ENCODE measurements at regions not wholly inside any gene's neighbourhood (a gene's known extent, or its start where the extent isn't known, plus 50 kb on each side); places are given as distances from the start of the nearest gene placed in this dataset.

GRCh38 chr9:129309906-129310305 lies 131.8 kb upstream of the IER5L start:
- H3K4me3 ChIP-seq (ENCODE audit: low read depth, low read length), result no peak overlapping the region
- H3K4me1 ChIP-seq (ENCODE audit: control insufficient read depth, insufficient read depth, low read length), result no peaks in the 10 kb centered on the region
- TF ChIP-seq ZXDB (tag by site-specific recombination; IDR thresholded peaks at IDR 0.05), result no peak
- peak; percentile 81 for TF ChIP-seq ZNF623 (tag by site-specific recombination; IDR thresholded peaks at IDR 0.05)
- no peak for TF ChIP-seq ZBTB44 (tag by site-specific recombination; IDR thresholded peaks at IDR 0.05)
- TF ChIP-seq SP7 (tag by site-specific recombination; IDR thresholded peaks at IDR 0.05), result no peak
- TF ChIP-seq GLIS2 (tag by site-specific recombination; IDR thresholded peaks at IDR 0.05), result no peak
- no peaks in the 10 kb centered on the region for H3K9me3 ChIP-seq (ENCODE audit: control insufficient read depth, insufficient read depth, low read depth, low read length)
- H3K36me3 ChIP-seq (ENCODE audit: control insufficient read depth in 2 of 2, insufficient read depth in 1 of 2, low read length in 2 of 2), result no peaks in the 10 kb centered on the region
- ChIA-PET CTCF (interaction anchor here (0.5 to 0.6 kb wide), 2 partner anchors 11 to 416 kb away, joined by 3 read pairs; no protein-coding TSS in a partner anchor), POLR2A (interaction anchor here (1.5 kb wide), 1 partner anchor 24 kb away, joined by 4 read pairs; no protein-coding TSS in a partner anchor)
- H3K27ac ChIP-seq (ENCODE audit: extremely low read depth, low read depth, low read length), result no peak overlapping the region

GRCh38 chr9:129309041-129309430 lies 131.0 kb upstream of the IER5L start:
- ChIA-PET POLR2A (interaction anchor here (0.6 to 1.5 kb wide), 2 partner anchors 25 to 473 kb away, joined by 3 to 4 read pairs; no protein-coding TSS in a partner anchor), CTCF (interaction anchor here (0.6 kb wide), 1 partner anchor 166 kb away, joined by 3 read pairs; no protein-coding TSS in a partner anchor)
- Histone ChIP-seq H3K9me3 (ENCODE audit: control insufficient read depth, insufficient read depth, low read depth, low read length) (no peaks in the 10 kb centered on the region), H3K36me3 (ENCODE audit: control insufficient read depth in 2 of 2, insufficient read depth in 1 of 2, low read length in 2 of 2) (no peaks in the 10 kb centered on the region), H3K4me1 (ENCODE audit: control insufficient read depth, insufficient read depth, low read length) (no peaks in the 10 kb centered on the region), H3K4me3 (ENCODE audit: low read depth, low read length) (no peak overlapping the region), H3K27ac (ENCODE audit: extremely low read depth, low read depth, low read length) (no peak overlapping the region)
- peak; percentile 71; the same call in 1 of the 2 replicates for TF ChIP-seq ZNF280D (tag by site-specific recombination; IDR thresholded peaks at IDR 0.05)
- no peak for TF ChIP-seq ZNF404 (tag by site-specific recombination; IDR thresholded peaks at IDR 0.05)
- no peak for TF ChIP-seq PRDM2 (tag by site-specific recombination; IDR thresholded peaks at IDR 0.05; ENCODE audit: borderline replicate concordance)

GRCh38 chr9:129307227-129307970 lies 129.3 kb upstream of the IER5L start:
- POLR2A ChIA-PET, result interaction anchor here (0.6 kb wide), 1 partner anchor 151 kb away, joined by 3 read pairs; no protein-coding TSS in a partner anchor

More at GRCh38 chr9:129307227-129307970, 129.3 kb upstream of the IER5L start:
- TF ChIP-seq ZNF404 (tag by site-specific recombination; IDR thresholded peaks at IDR 0.05), result no peak
- no peak for TF ChIP-seq PRDM1 (tag by site-specific recombination; IDR thresholded peaks at IDR 0.05)
- no peak for TF ChIP-seq SP2 (tag by site-specific recombination; IDR thresholded peaks at IDR 0.05)
- no peak for TF ChIP-seq ZNF366 (tag by site-specific recombination; conservative IDR thresholded peaks at IDR 0.05)
- TF ChIP-seq ZNF341 (tag by site-specific recombination; IDR thresholded peaks at IDR 0.05; ENCODE audit: low read depth), result no peak
- TF ChIP-seq ZNF24 (tag by site-specific recombination; IDR thresholded peaks at IDR 0.05), result no peak
- Histone ChIP-seq H3K9me3 (ENCODE audit: control insufficient read depth, insufficient read depth, low read depth, low read length) (no peaks in the 10 kb centered on the region), H3K4me3 (ENCODE audit: low read depth, low read length) (no peak overlapping the region), H3K36me3 (ENCODE audit: control insufficient read depth in 2 of 2, insufficient read depth in 1 of 2, low read length in 2 of 2) (no peaks in the 10 kb centered on the region), H3K27ac (ENCODE audit: extremely low read depth, low read depth, low read length) (no peak overlapping the region), H3K4me1 (ENCODE audit: control insufficient read depth, insufficient read depth, low read length) (no peaks in the 10 kb centered on the region)
- CTCF ChIA-PET, result no interaction called here
